Trophoblast cell (in vitro differentiated cells and primary cell): ENCODE measurements at regions not wholly inside any gene's neighbourhood (a gene's known extent, or its start where the extent isn't known, plus 50 kb on each side); places are given as distances from the start of the nearest gene placed in this dataset.

Experiments used
- DNase-seq, 2 donors: peaks; one replicate each; pipeline ENCODE4 v3.0.0-alpha.2; 2016
- H2AFZ ChIP-seq: 2 replicates; pipeline ENCODE4 v1.6.1; 2013; ENCODE audit warnings: low read length, moderate library complexity, mild to moderate bottlenecking; ENCODE audit not compliant: insufficient read depth, poor library complexity
- H2AK5ac ChIP-seq: 2 replicates; pipeline ENCODE4 v1.6.1; 2013; ENCODE audit warnings: mild to moderate bottlenecking, low read length
- H2BK120ac ChIP-seq: 2 replicates; pipeline ENCODE4 v1.6.1; 2013; ENCODE audit warnings: low read length, mild to moderate bottlenecking, moderate library complexity; ENCODE audit not compliant: insufficient read depth, poor library complexity
- H2BK12ac ChIP-seq: 2 replicates; pipeline ENCODE4 v1.6.1; 2013; ENCODE audit warnings: mild to moderate bottlenecking, low read length, moderate library complexity
- H2BK5ac ChIP-seq: 2 replicates; pipeline ENCODE4 v1.6.1; 2013; ENCODE audit warnings: low read length, low read depth, moderate library complexity, mild to moderate bottlenecking; ENCODE audit not compliant: poor library complexity
- H3K14ac ChIP-seq: 2 replicates; pipeline ENCODE4 v1.6.1; 2013; ENCODE audit warnings: mild to moderate bottlenecking, low read length
- H3K18ac ChIP-seq: 2 replicates; pipeline ENCODE4 v1.6.1; 2013; ENCODE audit warnings: mild to moderate bottlenecking, low read length
- H3K23ac ChIP-seq: 2 replicates; pipeline ENCODE4 v1.6.1; 2013; ENCODE audit warnings: low read length
- H3K27ac ChIP-seq: 2 replicates; pipeline ENCODE4 v1.5.1; 2013; ENCODE audit warnings: low read depth, mild to moderate bottlenecking, inconsistent platforms, low read length, moderate library complexity
- H3K27me3 ChIP-seq: 2 replicates; pipeline ENCODE4 v1.6.1; 2013; ENCODE audit warnings: inconsistent platforms, mild to moderate bottlenecking, low read length, moderate library complexity; ENCODE audit not compliant: insufficient read depth
- H3K36me3 ChIP-seq, 2 experiments: 1 replicate in 1 of 2; 2 replicates in 1 of 2; pipeline ENCODE4 v1.6.1; 2013; ENCODE audit warnings: low read length in 2 of 2, mild to moderate bottlenecking in 2 of 2, moderate library complexity in 1 of 2; ENCODE audit not compliant: insufficient read depth in 2 of 2, control insufficient read depth in 1 of 2
- H3K4ac ChIP-seq: 2 replicates; pipeline ENCODE4 v1.6.1; 2013; ENCODE audit warnings: low read depth, mild to moderate bottlenecking, low read length, moderate library complexity
- H3K4me1 ChIP-seq, 2 experiments: 1 replicate in 1 of 2; 2 replicates in 1 of 2; pipeline ENCODE4 v1.6.1; 2013; ENCODE audit warnings: low read length in 2 of 2, mild to moderate bottlenecking in 2 of 2, moderate library complexity in 1 of 2; ENCODE audit not compliant: insufficient read depth in 2 of 2, control insufficient read depth in 1 of 2
- H3K4me2 ChIP-seq: 2 replicates; pipeline ENCODE4 v1.6.1; 2013; ENCODE audit warnings: inconsistent platforms, mild to moderate bottlenecking, low read length, moderate library complexity
- H3K4me3 ChIP-seq: 2 replicates; pipeline ENCODE4 v1.5.1; 2013; ENCODE audit warnings: mild to moderate bottlenecking, low read depth, low read length, inconsistent platforms
- H3K79me1 ChIP-seq: one replicate; pipeline ENCODE4 v1.6.1; 2013; ENCODE audit warnings: low read length
- H3K79me2 ChIP-seq: 2 replicates; pipeline ENCODE4 v1.6.1; 2013; ENCODE audit warnings: low read length, mild to moderate bottlenecking; ENCODE audit not compliant: control insufficient read depth, insufficient read depth, poor library complexity
- H3K9ac ChIP-seq: 2 replicates; pipeline ENCODE4 v1.6.1; 2013; ENCODE audit warnings: mild to moderate bottlenecking, low read length
- H3K9me3 ChIP-seq: 2 replicates; pipeline ENCODE4 v1.6.1; 2013; ENCODE audit warnings: low read depth, mild to moderate bottlenecking, control low read depth, inconsistent platforms, low read length; ENCODE audit not compliant: insufficient read depth
- H4K12ac ChIP-seq: 2 replicates; pipeline ENCODE4 v1.6.1; 2013; ENCODE audit warnings: low read depth, mild to moderate bottlenecking, low read length, moderate library complexity
- H4K8ac ChIP-seq: 2 replicates; pipeline ENCODE4 v1.6.1; 2013; ENCODE audit warnings: low read depth, mild to moderate bottlenecking, low read length, moderate library complexity
- H4K91ac ChIP-seq: one replicate; pipeline ENCODE4 v1.6.1; 2013; ENCODE audit warnings: low read depth, mild to moderate bottlenecking, low read length, moderate library complexity
- WGBS: extraction: QIAGEN DNeasy Blood & Tissue Kit; methylation state at CpG from one replicate; pipeline ENCODE4 v1.1.7; 2013; ENCODE audit warnings: missing lambda C conversion rate; ENCODE audit not compliant: insufficient read length, insufficient coverage; ENCODE audit errors: extremely low coverage; 5-methylcytosine and 5-hydroxymethylcytosine counted together

DNA sequence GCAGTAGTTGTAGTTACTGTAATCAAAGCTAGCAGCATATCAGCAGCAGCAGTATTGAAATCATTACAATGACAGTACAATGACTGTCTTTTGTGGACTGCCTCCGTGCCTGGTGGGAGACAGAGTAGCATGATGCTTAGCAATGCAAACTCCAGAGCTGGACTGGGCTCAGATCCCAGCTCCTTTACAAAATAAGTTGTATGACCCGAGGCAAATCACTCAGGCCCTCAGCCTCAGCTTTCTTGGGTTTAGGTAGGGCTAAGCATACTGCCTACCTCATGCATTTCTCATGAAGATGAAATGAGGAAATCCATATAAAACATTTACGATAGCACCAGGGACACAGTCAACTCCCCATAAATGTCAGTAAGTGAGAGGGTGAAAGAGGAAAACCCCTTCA, 170.7 kb downstream of the TTC32 start:
- no peak overlapping the region for H2BK12ac ChIP-seq
- DNase-seq: no peak
- no peaks in the 10 kb centered on the region for H3K79me2 ChIP-seq
- no peak overlapping the region for H3K18ac ChIP-seq
- H2BK5ac ChIP-seq: no peak overlapping the region
- H3K4me1 ChIP-seq: no peaks in the 10 kb centered on the region
- no peak overlapping the region for H4K8ac ChIP-seq
- H3K9me3 ChIP-seq: peaks cover 2% of the 10 kb centered on the region
- H3K4me2 ChIP-seq: no peak overlapping the region
- no peak overlapping the region for H4K12ac ChIP-seq
- WGBS: no CpG with 5 or more reads among the region's 3 CpGs
- no peak overlapping the region for H3K27ac ChIP-seq
- H2BK120ac ChIP-seq: no peak overlapping the region
- no peak overlapping the region for H2AFZ ChIP-seq
- no peak overlapping the region for H2AK5ac ChIP-seq
- H3K14ac ChIP-seq: no peak overlapping the region
- no peak overlapping the region for H3K23ac ChIP-seq
- no peak overlapping the region for H4K91ac ChIP-seq
- H3K79me1 ChIP-seq: no peaks in the 10 kb centered on the region
- no peaks in the 10 kb centered on the region for H3K36me3 ChIP-seq
- no peak overlapping the region for H3K9ac ChIP-seq
- peaks cover 2% of the 10 kb centered on the region for H3K27me3 ChIP-seq
- H3K4me3 ChIP-seq: no peak overlapping the region
- no peak overlapping the region for H3K4ac ChIP-seq

DNA sequence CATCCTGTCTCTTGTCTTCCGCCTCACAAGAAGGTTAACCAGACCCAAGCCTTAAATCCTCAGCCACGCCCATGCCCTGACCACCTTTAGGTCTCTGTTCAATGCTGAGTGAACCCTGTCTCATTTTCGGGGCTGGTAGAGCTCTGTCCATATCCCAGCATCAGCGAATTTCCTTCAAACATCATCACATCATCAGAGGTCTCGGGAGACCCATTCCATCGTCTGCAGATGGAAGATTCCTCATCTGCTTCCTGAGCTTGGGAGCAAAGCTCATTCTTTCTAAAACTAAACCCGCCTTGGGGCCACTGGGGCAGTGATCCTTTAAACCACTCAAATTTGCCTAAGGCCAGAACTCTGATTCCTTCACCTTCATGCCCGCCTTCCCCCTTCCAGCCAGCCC, 173.7 kb downstream of the TTC32 start:
- Histone ChIP-seq H3K36me3 (no peaks in the 10 kb centered on the region), H3K14ac (no peak overlapping the region), H2AFZ (no peak overlapping the region), H3K4me3 (no peak overlapping the region), H4K8ac (no peak overlapping the region), H4K91ac (no peak overlapping the region), H3K4ac (no peak overlapping the region), H2BK12ac (no peak overlapping the region), H3K79me1 (no peaks in the 10 kb centered on the region), H2BK5ac (no peak overlapping the region), H3K18ac (no peak overlapping the region), H3K27ac (no peak overlapping the region), H3K9ac (no peak overlapping the region), H3K23ac (no peak overlapping the region), H3K79me2 (no peaks in the 10 kb centered on the region), H3K4me2 (no peak overlapping the region), H3K4me1 (no peaks in the 10 kb centered on the region), H3K27me3 (peaks cover 2% of the 10 kb centered on the region), H3K9me3 (peaks cover under 1% of the 10 kb centered on the region), H2BK120ac (no peak overlapping the region), H4K12ac (no peak overlapping the region), H2AK5ac (no peak overlapping the region)
- DNase-seq: no peak
- WGBS: no CpG with 5 or more reads among the region's 8 CpGs

DNA sequence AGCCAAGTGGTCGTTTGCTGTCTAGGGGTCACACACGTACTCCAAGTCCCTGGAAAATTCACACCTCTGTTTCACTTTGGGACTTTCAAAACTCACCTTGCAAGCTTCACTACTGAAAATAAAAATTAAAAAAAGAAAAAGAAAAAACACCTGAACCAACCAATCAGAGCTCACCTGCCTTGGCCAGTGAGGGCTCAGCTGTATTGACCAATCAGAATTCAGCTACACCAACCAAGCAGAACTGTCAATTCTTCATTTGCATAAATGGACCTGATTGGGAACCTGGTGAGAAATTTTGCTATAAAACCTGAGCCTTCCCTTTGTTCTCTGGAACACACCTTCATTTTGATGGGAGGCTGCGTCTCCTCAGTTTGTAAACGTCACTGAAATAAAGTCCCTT, 176.4 kb downstream of the TTC32 start:
- Histone ChIP-seq H3K9me3 (peaks cover 3% of the 10 kb centered on the region), H3K4me1 (no peaks in the 10 kb centered on the region), H2BK5ac (no peak overlapping the region), H3K14ac (no peak overlapping the region), H2BK120ac (no peak overlapping the region), H3K27ac (no peak overlapping the region), H3K4me3 (no peak overlapping the region), H3K36me3 (no peaks in the 10 kb centered on the region), H2AFZ (no peak overlapping the region), H3K23ac (no peak overlapping the region), H3K27me3 (peaks cover 2% of the 10 kb centered on the region), H2BK12ac (no peak overlapping the region), H2AK5ac (no peak overlapping the region), H4K12ac (no peak overlapping the region), H4K8ac (no peak overlapping the region), H3K18ac (no peak overlapping the region), H3K79me2 (no peaks in the 10 kb centered on the region), H3K4me2 (no peak overlapping the region), H3K79me1 (no peaks in the 10 kb centered on the region), H3K4ac (no peak overlapping the region), H3K9ac (no peak overlapping the region), H4K91ac (no peak overlapping the region)
- no CpG with 5 or more reads among the region's 4 CpGs for WGBS
- DNase-seq: no peak

DNA sequence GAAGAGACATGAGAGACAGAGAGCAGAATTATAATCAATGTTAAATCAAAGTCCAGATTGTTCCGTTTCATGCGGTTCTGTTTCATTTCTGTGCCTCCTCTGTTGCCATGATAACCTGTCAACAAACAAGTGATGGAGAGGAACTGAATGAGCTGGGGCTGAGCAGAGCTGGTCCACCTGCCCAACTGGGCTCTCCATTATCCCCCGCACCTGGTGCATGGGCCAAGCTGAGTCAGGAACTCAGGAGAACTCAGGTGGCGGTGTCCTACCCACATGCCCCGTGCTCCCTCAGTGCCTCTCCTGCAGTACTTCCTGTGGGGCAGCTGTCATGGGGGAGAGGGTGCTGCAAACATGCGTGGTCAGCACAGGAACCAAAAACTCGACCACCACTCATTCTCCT, 178.8 kb downstream of the TTC32 start:
- peaks cover 3% of the 10 kb centered on the region for H3K9me3 ChIP-seq
- no peak overlapping the region for H2BK12ac ChIP-seq
- H3K14ac ChIP-seq: no peak overlapping the region
- no peak overlapping the region for H3K4ac ChIP-seq
- no peak overlapping the region for H4K8ac ChIP-seq
- H3K18ac ChIP-seq: no peak overlapping the region
- no peak overlapping the region for H3K4me2 ChIP-seq
- no peak overlapping the region for H4K91ac ChIP-seq
- H3K4me3 ChIP-seq: no peak overlapping the region
- WGBS: no CpG with 5 or more reads among the region's 7 CpGs
- H3K23ac ChIP-seq: no peak overlapping the region
- H3K79me1 ChIP-seq: no peaks in the 10 kb centered on the region
- H3K79me2 ChIP-seq: no peaks in the 10 kb centered on the region
- no peaks in the 10 kb centered on the region for H3K4me1 ChIP-seq
- no peak overlapping the region for H4K12ac ChIP-seq
- H2AK5ac ChIP-seq: no peak overlapping the region
- no peak overlapping the region for H2BK120ac ChIP-seq
- H2AFZ ChIP-seq: no peak overlapping the region
- H3K27ac ChIP-seq: no peak overlapping the region
- no peaks in the 10 kb centered on the region for H3K36me3 ChIP-seq
- no peak for DNase-seq
- no peak overlapping the region for H2BK5ac ChIP-seq
- no peak overlapping the region for H3K9ac ChIP-seq
- H3K27me3 ChIP-seq: peaks cover 2% of the 10 kb centered on the region
